Gastroesophageal sphincter (tissue), 3 donors: ENCODE measurements at regions not wholly inside any gene's neighbourhood (a gene's known extent, or its start where the extent isn't known, plus 50 kb on each side); places are given as distances from the start of the nearest gene placed in this dataset.

Source experiments
- EP300 ChIP-seq: sonication (generic); formaldehyde crosslinking; IDR thresholded peaks from one replicate; pipeline ENCODE4 v1.6.1; 2017; ENCODE audit warnings: antibody characterized with exemption, mild to moderate bottlenecking
- POLR2A ChIP-seq, 2 donors: fragments of 450-650 bp; IDR thresholded peaks; one replicate each; pipeline ENCODE4 v1.6.1; 2017; ENCODE audit warnings: antibody characterized with exemption in 2 of 2, mild to moderate bottlenecking in 2 of 2, moderate library complexity in 1 of 2
- POLR2AphosphoS5 ChIP-seq: sonication (generic); formaldehyde crosslinking; IDR thresholded peaks from one replicate; pipeline ENCODE4 v1.6.1; 2017; ENCODE audit warnings: antibody characterized with exemption
- TF ChIP-seq, protein P1 (sequence below), 4 experiments: fragments of 200-600 bp in 2 of 4; fragments of 450-650 bp in 2 of 4; sonication (generic) in 1 of 4; IDR thresholded peaks; one replicate each; pipeline ENCODE4 v1.5.1; 2017 to 2019; ENCODE audit warnings: antibody characterized with exemption in 4 of 4, mild to moderate bottlenecking in 2 of 4, moderate library complexity in 2 of 4

GRCh38 chr2:236959876-236960275 lies 125.8 kb upstream of the COPS8 start:
- TF ChIP-seq, protein P1, sequence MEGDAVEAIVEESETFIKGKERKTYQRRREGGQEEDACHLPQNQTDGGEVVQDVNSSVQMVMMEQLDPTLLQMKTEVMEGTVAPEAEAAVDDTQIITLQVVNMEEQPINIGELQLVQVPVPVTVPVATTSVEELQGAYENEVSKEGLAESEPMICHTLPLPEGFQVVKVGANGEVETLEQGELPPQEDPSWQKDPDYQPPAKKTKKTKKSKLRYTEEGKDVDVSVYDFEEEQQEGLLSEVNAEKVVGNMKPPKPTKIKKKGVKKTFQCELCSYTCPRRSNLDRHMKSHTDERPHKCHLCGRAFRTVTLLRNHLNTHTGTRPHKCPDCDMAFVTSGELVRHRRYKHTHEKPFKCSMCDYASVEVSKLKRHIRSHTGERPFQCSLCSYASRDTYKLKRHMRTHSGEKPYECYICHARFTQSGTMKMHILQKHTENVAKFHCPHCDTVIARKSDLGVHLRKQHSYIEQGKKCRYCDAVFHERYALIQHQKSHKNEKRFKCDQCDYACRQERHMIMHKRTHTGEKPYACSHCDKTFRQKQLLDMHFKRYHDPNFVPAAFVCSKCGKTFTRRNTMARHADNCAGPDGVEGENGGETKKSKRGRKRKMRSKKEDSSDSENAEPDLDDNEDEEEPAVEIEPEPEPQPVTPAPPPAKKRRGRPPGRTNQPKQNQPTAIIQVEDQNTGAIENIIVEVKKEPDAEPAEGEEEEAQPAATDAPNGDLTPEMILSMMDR (IDR thresholded peaks at IDR 0.05), result no peak
- TF ChIP-seq EP300, result no peak
- no peak for TF ChIP-seq POLR2A (IDR thresholded peaks at IDR 0.05)
- TF ChIP-seq POLR2AphosphoS5, result no peak
